HepG2 (cell line): ENCODE measurements at regions not wholly inside any gene's neighbourhood (a gene's known extent, or its start where the extent isn't known, plus 50 kb on each side); places are given as distances from the start of the nearest gene placed in this dataset.

Source experiments
- ATAC-seq: fragments of 200-7000 bp; cut with Tn5 transposase; 3 replicates; pipeline ENCODE4 v1.9.1; 2020; ENCODE audit warnings: mild to moderate bottlenecking, moderate library complexity
- BruUV-seq: library from RNA; stranded (reverse); fragments of 400-500 nt; replicated peaks from 2 replicates; lab custom pipeline; 2021; lab: Mats Ljungman, UMichigan
- CTCF ChIA-PET: fragments of 300-600 bp; formaldehyde crosslinking; extraction: SDS; loops from one replicate; lab custom pipeline; 2021; ENCODE audit warnings: low total read pairs, inconsistent platforms, low intra/inter-chr PET ratio; lab: Yijun Ruan, JAX
- POLR2A ChIA-PET: fragments of 350-600 bp; sonication (Branson Sonifier 250); formaldehyde crosslinking; loops from one replicate; lab custom pipeline; 2020; ENCODE audit warnings: antibody characterized with exemption, inconsistent platforms; lab: Yijun Ruan, JAX
- DNase-seq: peaks from one replicate; pipeline ENCODE4 v3.0.0-alpha.2; 2015; ENCODE audit warnings: low spot score
- FAIRE-seq: peaks from 3 replicates; lab custom pipeline; 2011; peaks lifted over from hg19 to GRCh38; lab: Jason Lieb, UNC
- H2AFZ ChIP-seq: one replicate; pipeline ENCODE4 v1.6.1; 2011; ENCODE audit warnings: low read length, inconsistent platforms
- H3K27ac ChIP-seq: fragments of 300-600 bp; 3 replicates; pipeline ENCODE4 v1.8.0; 2011; ENCODE audit warnings: mixed run types, mild to moderate bottlenecking, mixed read lengths, low read length, inconsistent platforms; ENCODE audit not compliant: insufficient read depth; ENCODE audit errors: extremely low read length
- H3K27me3 ChIP-seq, 2 experiments: fragments of 200-600 bp in 1 of 2; 2 replicates in 1 of 2; 3 replicates in 1 of 2; pipeline versions ENCODE4 v1.6.0 to v1.8.0; 2011; ENCODE audit warnings: low read length in 2 of 2, mild to moderate bottlenecking in 2 of 2, moderate library complexity in 2 of 2, inconsistent platforms in 1 of 2; ENCODE audit not compliant: insufficient read depth in 2 of 2, control insufficient read depth in 1 of 2
- H3K36me3 ChIP-seq, 2 experiments: fragments of 200-600 bp in 1 of 2; replicated peaks in 1 of 2; 2 replicates in 1 of 2; 3 replicates in 1 of 2; pipeline versions ENCODE4 v1.5.1 to v1.8.0; 2011; ENCODE audit warnings: low read length in 2 of 2, inconsistent platforms in 1 of 2; ENCODE audit not compliant: insufficient read depth in 2 of 2, control insufficient read depth in 1 of 2
- H3K4me1 ChIP-seq: 2 replicates; pipeline ENCODE4 v1.5.1; 2012; ENCODE audit warnings: low read length, inconsistent platforms; ENCODE audit not compliant: insufficient read depth
- H3K4me2 ChIP-seq: 2 replicates; pipeline ENCODE4 v1.6.0; 2011; ENCODE audit warnings: low read depth, low read length, inconsistent platforms
- H3K4me3 ChIP-seq, 3 experiments: fragments of 200-600 bp in 1 of 3; sonication (generic), shearing (Covaris generic) in 1 of 3; replicated peaks in 1 of 3; 2 replicates each; pipeline ENCODE4 v1.5.1; 2011 to 2016; ENCODE audit warnings: low read length in 3 of 3, inconsistent platforms in 2 of 3, low read depth in 2 of 3, mild to moderate bottlenecking in 2 of 3, control low read depth in 1 of 3, mixed read lengths in 1 of 3; ENCODE audit not compliant: insufficient read depth in 1 of 3
- H3K79me2 ChIP-seq: one replicate; pipeline ENCODE4 v1.6.1; 2011; ENCODE audit warnings: low read length, inconsistent platforms; ENCODE audit not compliant: insufficient read depth
- H3K9ac ChIP-seq: 2 replicates; pipeline ENCODE4 v1.6.0; 2011; ENCODE audit warnings: mild to moderate bottlenecking, low read depth, low read length, inconsistent platforms; ENCODE audit not compliant: insufficient read depth
- H3K9me3 ChIP-seq: 2 replicates; pipeline ENCODE4 v1.5.1; 2012; ENCODE audit warnings: mild to moderate bottlenecking, low read length
- H4K20me1 ChIP-seq: 2 replicates; pipeline ENCODE4 v1.6.0; 2011; ENCODE audit warnings: inconsistent platforms, mild to moderate bottlenecking, low read length, moderate library complexity; ENCODE audit not compliant: insufficient read depth
- CERS6 ChIP-seq: sonication (generic); formaldehyde crosslinking; IDR thresholded peaks from 2 replicates; pipeline ENCODE4 v1.5.0; 2020; ENCODE audit warnings: missing genetic modification reagents
- FOXJ3 ChIP-seq: sonication (generic); formaldehyde crosslinking; IDR thresholded peaks from 2 replicates; pipeline ENCODE4 v1.4.0; 2020; ENCODE audit warnings: missing genetic modification reagents, mild to moderate bottlenecking, borderline replicate concordance
- GFI1 ChIP-seq: sonication (generic); formaldehyde crosslinking; IDR thresholded peaks from 2 replicates; pipeline ENCODE4 v1.5.0; 2020; ENCODE audit warnings: missing genetic modification reagents, mild to moderate bottlenecking, borderline replicate concordance
- RBM22 ChIP-seq: fragments of 200-400 bp; formaldehyde crosslinking; optimal IDR thresholded peaks from 2 replicates; pipeline ENCODE3; 2017; ENCODE audit warnings: mild to moderate bottlenecking, low read length, moderate library complexity
- TCF7 ChIP-seq: sonication (generic); IDR thresholded peaks from 2 replicates; pipeline ENCODE4 v1.6.1; 2016; ENCODE audit warnings: antibody characterized with exemption, low read depth
- TRAFD1 ChIP-seq: sonication (generic); formaldehyde crosslinking; IDR thresholded peaks from 2 replicates; pipeline ENCODE4 v1.5.1; 2020; ENCODE audit warnings: missing genetic modification reagents, mild to moderate bottlenecking, borderline replicate concordance
- ZBTB1 ChIP-seq: sonication (generic); formaldehyde crosslinking; IDR thresholded peaks from 2 replicates; pipeline ENCODE4 v1.4.0; 2020; ENCODE audit warnings: missing genetic modification reagents, borderline replicate concordance
- ZEB1 ChIP-seq: IDR thresholded peaks from 2 replicates; pipeline ENCODE4 v1.6.1; 2012; ENCODE audit warnings: mild to moderate bottlenecking, low read depth, inconsistent platforms; ENCODE audit not compliant: insufficient replicate concordance
- ZFP62 ChIP-seq: sonication (generic); formaldehyde crosslinking; IDR thresholded peaks from 2 replicates; pipeline ENCODE4 v1.4.0; 2020; ENCODE audit warnings: missing genetic modification reagents
- ZNF570 ChIP-seq: sonication (generic); formaldehyde crosslinking; IDR thresholded peaks from 2 replicates; pipeline ENCODE4 v1.4.0; 2020; ENCODE audit warnings: mild to moderate bottlenecking, missing genetic modification reagents, borderline replicate concordance
- ZNF605 ChIP-seq: sonication (generic); formaldehyde crosslinking; IDR thresholded peaks from 2 replicates; pipeline ENCODE4 v1.8.0; 2022; ENCODE audit warnings: mild to moderate bottlenecking, missing genetic modification reagents
- ZNF724P ChIP-seq: sonication (generic); formaldehyde crosslinking; IDR thresholded peaks from 2 replicates; pipeline ENCODE4 v1.8.0; 2022; ENCODE audit warnings: missing genetic modification reagents, borderline replicate concordance
- ZNF761 ChIP-seq: sonication (generic); formaldehyde crosslinking; conservative IDR thresholded peaks from 2 replicates; pipeline ENCODE4 v1.4.0; 2020; ENCODE audit warnings: mild to moderate bottlenecking, missing genetic modification reagents
- ZNF883 ChIP-seq: sonication (generic); formaldehyde crosslinking; IDR thresholded peaks from 2 replicates; pipeline ENCODE4 v1.5.1; 2020; ENCODE audit warnings: mild to moderate bottlenecking, missing genetic modification reagents; ENCODE audit errors: not compliant biosample characterization
- WGBS: methylation state at CpG from one replicate; pipeline ENCODE4 v1.1.6; 2017; ENCODE audit warnings: low lambda C conversion rate; 5-methylcytosine and 5-hydroxymethylcytosine counted together
- in situ Hi-C: cut with HindIII; loops from 2 replicates; pipeline ENCODE4 v1.10.0; 2017; ENCODE audit warnings: low pct_unique_long_range_greater_than_20kb; ENCODE audit not compliant: extremely low pct_ligation_motif_present
- intact Hi-C: fragments of 100-400 bp; cut with micrococcal nuclease; formaldehyde crosslinking; loops from one replicate; pipeline ENCODE4 v1.10.0; 2022; ENCODE audit not compliant: unreplicated experiment
- TF ChIP-seq, protein P1 (sequence below): sonication (generic); formaldehyde crosslinking; IDR thresholded peaks from 2 replicates; pipeline ENCODE4 v1.8.0; 2022; ENCODE audit warnings: low read depth, missing genetic modification reagents
- TF ChIP-seq, protein P2 (sequence below): sonication (generic); formaldehyde crosslinking; conservative IDR thresholded peaks from 2 replicates; pipeline ENCODE4 v1.4.0; 2020; ENCODE audit warnings: missing genetic modification reagents

- TF ChIP-seq, protein P1, sequence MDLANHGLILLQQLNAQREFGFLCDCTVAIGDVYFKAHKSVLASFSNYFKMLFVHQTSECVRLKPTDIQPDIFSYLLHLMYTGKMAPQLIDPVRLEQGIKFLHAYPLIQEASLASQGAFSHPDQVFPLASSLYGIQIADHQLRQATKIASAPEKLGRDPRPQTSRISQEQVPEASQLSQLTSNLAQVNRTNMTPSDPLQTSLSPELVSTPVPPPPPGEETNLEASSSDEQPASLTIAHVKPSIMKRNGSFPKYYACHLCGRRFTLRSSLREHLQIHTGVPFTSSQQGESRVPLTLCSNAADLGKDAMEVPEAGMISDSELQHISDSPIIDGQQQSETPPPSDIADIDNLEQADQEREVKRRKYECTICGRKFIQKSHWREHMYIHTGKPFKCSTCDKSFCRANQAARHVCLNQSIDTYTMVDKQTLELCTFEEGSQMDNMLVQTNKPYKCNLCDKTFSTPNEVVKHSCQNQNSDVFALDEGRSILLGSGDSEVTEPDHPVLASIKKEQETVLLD, result no peak
- TF ChIP-seq ZFP62 (CRISPR knock-in tag), result no peak
- no peak for TF ChIP-seq GFI1 (CRISPR knock-in tag)
- no peak for TF ChIP-seq FOXJ3
- TF ChIP-seq, protein P2, sequence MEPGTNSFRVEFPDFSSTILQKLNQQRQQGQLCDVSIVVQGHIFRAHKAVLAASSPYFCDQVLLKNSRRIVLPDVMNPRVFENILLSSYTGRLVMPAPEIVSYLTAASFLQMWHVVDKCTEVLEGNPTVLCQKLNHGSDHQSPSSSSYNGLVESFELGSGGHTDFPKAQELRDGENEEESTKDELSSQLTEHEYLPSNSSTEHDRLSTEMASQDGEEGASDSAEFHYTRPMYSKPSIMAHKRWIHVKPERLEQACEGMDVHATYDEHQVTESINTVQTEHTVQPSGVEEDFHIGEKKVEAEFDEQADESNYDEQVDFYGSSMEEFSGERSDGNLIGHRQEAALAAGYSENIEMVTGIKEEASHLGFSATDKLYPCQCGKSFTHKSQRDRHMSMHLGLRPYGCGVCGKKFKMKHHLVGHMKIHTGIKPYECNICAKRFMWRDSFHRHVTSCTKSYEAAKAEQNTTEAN (CRISPR knock-in tag), result no peak
- TF ChIP-seq ZNF605 (CRISPR knock-in tag), result no peak
- no peak for TF ChIP-seq ZNF883
- TF ChIP-seq, all 625 proteins: peak for 0
These were observed 313.3 kb downstream of the NR2F1-AS1 start (continued) for GRCh38 chr5:93267736-93268135.

GRCh38 chr5:93267276-93267675, 313.7 kb downstream of the NR2F1-AS1 start:
- DNase-seq, result no peak
- Histone ChIP-seq H4K20me1 (no peaks in the 10 kb centered on the region), H3K4me1 (no peaks in the 10 kb centered on the region), H3K79me2 (no peaks in the 10 kb centered on the region), H3K27ac (no peak overlapping the region), H2AFZ (no peak overlapping the region), H3K36me3 (no peaks in the 10 kb centered on the region), H3K9ac (no peak overlapping the region), H3K4me3 (no peak overlapping the region), H3K27me3 (peaks cover 0 to 3% of the 10 kb centered on the region in 2 experiments; a peak in 2 of 5 replicates), H3K4me2 (no peak overlapping the region), H3K9me3 (no peaks in the 10 kb centered on the region)
- POLR2A ChIA-PET, result no interaction called here
- FAIRE-seq, result no peak
- intact Hi-C loops (no loop called here), in situ Hi-C loops (no loop called here)
- 85% methylated on average over 10 of the region's 20 CpGs for WGBS
- BruUV-seq, result no TSS peak
- CTCF ChIA-PET, result no interaction called here
- ATAC-seq, result no peak; the same call in 2 of the 3 replicates
- TF ChIP-seq TCF7 (no peak), RBM22 (no peak), TRAFD1 (CRISPR knock-in tag) (no peak), ZNF761 (CRISPR knock-in tag) (no peak), ZNF570 (CRISPR knock-in tag) (no peak), ZBTB1 (no peak), CERS6 (CRISPR knock-in tag) (no peak), ZEB1 (no peak), ZNF724P (no peak)
